Globus pallidus (tissue), 1 donor: ENCODE measurements at regions not wholly inside any gene's neighbourhood (a gene's known extent, or its start where the extent isn't known, plus 50 kb on each side); places are given as distances from the start of the nearest gene placed in this dataset.
A peak's percentile ranks its signal among the peaks of the same experiment; 100 is the strongest.
"Not testable (repeated sequence)": the region's sequence is repeated elsewhere in the genome, so short reads cannot be mapped to it uniquely, and the experiment has no call there.

Experiments used
- DNase-seq: peaks from one replicate; pipeline ENCODE4 v3.0.0-alpha.2; 2015; ENCODE audit warnings: low spot score

DNA sequence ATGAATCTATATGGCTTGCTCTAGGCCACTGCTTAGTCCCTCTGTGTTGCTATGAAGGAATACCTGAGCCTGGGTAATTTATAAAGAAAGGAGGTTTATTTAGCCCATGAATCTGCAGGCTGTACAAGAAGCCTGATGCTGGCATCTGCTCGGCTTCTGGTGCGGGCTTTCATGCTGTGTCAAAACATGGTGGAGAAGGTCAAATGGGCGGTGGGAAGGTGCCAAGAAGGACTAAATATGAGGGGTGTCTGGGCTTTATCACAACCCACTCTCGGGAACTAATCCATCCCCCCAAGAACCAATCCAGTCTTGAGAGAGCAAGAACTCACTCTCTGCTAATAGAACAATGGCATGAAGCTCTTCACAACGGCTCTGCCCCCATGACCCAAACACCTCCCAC lies 481.6 kb downstream of the EIPR1 start:
- no peak for DNase-seq

DNA sequence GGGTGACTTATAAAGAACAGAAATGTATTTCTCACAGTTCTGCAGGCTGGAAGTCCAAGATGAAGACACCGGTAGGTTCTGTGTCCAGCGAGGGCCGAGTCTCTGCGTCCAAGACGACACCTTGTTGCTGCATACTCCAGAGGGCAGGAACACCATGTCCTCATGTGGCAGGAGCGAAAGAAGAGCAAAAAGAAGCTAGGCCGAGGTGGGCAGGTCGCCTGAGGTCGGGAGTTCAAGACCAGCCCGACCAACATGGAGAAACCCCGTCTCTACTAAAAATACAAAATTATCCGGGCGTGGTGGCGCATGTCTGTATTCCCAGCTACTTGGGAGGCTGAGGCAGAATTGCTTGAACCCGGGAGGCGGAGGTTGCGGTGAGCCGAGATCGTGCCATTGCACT lies 483.6 kb downstream of the EIPR1 start:
- not testable (repeated sequence) for DNase-seq

DNA sequence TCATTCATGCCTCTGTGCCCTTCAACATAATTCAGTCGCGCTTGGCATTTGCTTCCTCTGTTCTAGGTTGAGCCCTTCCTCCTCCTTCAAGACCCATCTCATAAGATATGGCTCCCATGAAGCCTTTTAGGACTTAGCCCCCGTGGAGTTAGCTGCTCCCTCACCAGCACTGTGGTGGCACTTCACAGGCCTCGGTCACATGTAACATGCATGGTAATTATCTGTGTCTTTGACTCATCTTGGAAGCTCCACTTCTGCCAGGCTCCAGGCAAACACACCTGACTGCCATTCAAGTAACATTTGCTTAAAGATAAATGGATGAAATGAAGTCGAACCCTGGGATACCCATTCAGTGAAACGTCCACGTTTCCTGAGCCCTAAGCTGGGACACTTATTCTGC lies 484.7 kb downstream of the EIPR1 start:
- DNase-seq, result no peak

DNA sequence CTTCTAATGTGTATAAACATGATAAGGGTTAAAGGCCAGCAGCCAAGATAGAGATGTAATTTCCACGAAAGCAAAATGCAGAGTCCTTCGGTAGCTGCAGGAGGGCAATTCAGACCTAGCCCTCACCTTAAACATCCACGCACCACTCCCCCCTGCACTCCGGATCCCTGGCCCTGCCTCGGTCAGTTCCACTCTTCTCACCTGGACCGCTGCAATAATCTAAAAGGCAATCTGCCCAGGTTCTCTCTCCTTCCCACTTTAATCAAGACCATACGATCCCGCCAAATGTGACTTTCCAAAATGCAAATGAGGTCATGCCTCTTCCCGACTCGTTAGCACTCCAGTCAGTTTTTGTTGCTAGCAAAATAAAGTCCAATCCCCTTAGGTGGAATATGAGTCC lies 485.2 kb downstream of the EIPR1 start:
- no peak for DNase-seq

DNA sequence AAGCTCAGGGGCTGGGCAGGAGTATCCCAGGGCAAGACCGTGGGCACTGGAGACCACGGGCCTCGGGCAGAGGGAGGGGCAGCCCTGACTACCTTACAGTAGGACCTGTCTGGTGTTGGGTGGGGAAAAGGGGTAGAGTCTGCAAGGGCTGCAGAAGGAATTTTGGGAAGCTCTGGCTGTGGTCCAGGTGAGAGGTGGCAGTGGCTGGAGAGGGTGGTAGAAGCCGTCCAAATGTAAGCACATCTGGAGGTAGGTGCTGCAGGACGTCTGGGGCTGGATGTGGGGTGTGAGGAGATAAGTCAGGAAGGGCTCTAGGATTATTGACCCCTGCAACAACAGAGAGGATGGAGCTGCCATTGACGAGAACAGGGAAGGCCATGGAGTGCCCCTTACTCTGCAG lies 486.7 kb downstream of the EIPR1 start:
- DNase-seq, result no peak

DNA sequence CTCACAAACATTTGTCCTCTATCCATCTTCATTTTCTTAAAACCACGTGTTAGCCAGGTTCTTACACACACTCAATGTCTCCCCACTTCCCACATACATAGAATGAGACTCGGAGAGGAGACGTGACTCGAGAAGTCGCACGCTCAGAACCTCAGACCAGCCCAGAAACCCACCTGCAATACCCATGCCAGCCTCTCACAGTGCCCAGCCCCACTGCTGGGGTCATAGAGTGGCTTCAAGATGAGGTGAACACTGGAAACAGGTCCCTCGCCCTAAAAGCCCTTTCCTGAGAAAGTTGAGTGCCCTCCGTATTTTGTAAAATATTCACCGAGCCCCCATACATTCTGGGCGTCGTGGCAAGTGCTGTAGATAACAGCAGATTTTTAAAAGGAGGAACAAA lies 487.4 kb downstream of the EIPR1 start:
- no peak for DNase-seq

DNA sequence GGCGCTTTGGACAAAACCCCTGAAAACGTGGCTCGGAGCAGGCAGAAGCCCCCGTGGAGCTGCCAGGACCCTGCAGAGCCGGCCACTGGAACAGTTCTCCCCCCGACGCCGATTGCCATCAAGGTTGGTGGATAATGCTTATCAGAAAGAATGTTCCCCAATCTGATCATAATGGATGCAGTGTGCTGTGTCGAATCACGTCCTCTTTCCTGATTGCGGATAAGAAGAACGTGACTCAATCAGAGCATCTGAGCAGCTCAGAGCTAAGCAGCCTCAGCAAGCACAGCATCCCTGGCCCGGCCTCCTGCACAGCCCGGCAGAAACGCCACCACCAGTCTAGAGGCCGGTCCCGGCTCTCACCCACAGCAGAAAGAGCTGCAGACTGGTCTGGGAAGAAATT lies 488.0 kb downstream of the EIPR1 start:
- no peak for DNase-seq

DNA sequence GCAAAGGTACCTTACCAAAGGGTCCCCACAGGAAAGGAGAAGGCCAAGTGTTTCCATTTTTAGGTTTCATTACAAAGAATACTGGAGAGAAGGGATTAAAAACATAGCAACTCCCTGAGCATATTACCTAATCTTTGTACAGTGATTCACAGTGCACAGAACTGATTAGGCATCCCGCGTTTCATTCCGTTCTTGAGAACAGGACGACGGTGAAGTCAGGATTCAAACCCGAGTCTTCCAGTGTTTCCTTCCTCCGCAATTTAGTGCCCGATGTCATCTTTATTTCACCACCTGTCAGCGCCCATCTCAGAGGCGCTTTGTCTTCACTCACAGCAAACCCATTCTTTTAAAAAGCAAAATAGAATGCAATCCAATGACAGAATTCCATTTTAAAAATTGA lies 488.5 kb downstream of the EIPR1 start:
- no peak for DNase-seq

DNA sequence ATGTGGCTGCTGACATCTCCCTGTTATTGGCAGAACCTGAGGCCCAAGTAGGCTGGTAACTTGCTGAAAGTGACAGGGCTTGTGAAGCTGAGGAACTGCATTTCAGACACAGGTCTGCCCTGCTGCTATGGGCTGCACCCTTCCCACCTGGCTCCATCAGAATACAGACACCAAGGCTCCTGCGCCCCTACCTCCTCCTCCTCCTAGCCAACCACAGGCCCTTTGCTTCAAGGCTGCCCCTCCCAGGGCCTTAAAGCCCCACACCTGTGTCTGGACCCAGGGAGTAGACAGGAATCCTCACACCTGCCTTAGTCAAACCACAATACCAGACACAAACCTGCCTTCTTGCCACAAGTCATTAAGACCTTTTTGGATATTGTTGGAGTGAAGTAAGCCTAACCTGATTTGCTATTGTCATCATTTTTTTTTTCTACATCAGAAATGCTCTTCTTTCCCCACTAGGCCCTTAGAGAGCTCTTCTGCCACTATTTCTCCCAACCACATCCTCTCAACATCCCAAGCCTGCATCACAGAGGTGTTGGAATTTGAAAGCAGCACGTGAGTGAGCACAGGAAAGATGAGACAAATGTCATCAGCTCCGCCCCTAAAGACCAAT lies 489.7 kb downstream of the EIPR1 start:
- DNase-seq, result no peak

DNA sequence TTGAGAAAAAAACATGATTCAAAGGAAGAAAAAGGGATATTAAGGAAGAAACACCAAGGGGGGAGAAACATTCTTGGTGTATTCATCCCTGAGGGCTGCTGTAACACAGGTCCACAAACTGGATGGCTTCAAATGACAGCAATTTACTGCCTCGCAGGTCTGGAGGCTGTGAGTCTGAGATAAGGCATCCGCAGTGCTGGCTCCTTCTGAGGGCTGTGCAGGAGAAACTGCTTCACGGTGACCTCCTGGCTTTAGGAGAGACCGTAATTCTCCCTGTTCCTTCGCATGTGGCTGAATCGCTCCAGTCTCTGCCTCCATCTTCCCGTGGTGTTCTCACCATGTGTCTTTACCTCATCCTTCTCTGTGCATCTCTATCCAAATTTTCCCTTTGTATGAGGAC lies 490.7 kb downstream of the EIPR1 start:
- DNase-seq, result no peak

DNA sequence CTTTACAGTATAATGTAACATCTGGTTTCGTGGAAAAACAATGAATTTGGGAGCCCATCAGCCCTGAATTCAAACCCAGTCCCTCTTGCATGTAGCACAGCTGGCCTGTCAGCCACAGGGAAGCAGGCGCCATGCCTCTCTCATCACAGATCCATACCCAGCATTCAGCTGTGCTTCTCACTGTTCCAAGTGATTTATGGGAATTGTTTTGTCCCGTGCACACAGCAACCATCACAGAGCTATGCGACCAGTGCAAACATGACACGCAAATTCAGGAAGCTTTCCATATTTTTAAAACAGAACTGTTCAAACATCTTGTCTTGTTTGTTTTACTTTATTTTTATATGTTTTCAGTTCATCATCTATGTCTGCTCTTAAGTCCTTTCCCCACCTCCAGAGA lies 496.1 kb downstream of the EIPR1 start:
- DNase-seq, result no peak

DNA sequence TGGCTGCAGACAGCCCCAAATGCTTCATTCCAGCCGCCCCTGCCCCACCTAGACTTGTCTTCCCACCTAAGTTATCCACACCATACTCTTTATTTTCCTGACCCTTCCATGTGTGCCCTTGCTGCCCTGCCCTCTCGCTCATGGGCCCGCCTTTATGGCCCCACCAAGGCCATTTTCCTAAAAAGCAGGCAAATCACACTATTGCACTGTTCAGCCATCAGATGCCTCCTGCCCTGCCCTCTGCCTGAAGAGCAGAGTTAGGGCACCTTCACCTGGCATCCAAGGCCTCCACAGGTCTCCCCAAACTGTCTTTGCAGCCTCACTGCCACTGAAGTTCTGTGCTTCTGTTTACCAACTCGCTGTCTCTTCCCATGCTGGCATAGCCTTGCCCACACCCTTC lies 496.7 kb downstream of the EIPR1 start:
- no peak for DNase-seq

DNA sequence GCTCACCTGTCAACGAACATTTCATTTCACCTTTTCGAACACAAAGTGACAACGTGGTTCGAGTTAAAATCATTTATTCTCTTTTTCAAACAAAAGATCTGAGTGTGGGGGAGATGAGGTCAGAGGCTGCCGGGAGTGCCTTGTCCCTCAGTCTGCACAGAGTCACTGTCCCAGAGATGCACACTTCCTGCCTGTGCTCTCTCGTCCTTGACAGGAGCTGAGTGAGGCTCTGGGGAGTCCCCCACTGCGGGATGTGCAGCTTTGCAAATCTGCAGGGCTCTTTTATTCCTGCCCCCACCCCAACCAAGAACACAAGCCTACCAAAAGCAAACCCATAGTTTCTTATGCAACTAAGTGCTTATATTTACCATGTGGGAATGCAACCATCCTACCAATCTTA lies 497.8 kb downstream of the EIPR1 start:
- no peak for DNase-seq

DNA sequence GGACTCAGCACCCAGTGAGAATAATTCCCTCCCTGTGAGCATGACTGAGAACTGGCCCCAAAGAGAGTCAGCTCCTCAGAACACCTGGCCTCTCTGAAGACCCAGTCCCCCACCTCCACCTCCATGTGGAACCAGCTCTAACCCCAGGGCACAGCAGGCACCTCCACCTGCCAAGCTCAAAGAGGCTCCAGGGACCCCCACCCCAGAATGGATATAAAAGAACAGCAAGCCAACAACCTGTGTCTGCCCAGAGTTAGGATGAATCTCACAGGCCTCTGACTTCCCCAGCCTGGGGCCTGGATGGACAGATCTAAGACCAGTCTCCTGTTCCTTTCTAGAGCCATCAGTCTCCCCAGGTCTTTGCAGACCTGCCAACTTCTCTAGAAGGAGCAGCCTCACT lies 498.5 kb downstream of the EIPR1 start:
- no peak for DNase-seq

DNA sequence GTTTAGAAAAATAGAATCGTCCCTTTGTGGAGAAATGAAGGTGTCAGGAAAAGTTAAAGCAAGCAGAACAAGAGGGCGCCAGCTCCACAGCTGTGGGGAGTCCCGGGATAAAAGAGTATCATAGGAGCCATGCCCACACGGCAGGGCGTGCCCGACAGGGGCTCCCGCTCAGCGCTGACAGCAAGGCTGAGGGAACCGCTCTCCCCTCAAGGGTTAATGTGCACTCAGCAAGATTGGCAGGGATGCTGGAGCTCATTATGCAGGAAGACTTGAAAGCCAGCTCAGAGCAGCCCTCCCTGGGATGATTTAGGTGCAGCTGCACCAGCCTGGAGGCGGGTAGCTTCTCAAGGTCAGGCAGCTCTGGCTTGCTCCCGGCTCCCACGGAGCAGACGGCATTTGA lies 500.2 kb downstream of the EIPR1 start:
- DNase-seq, result peak; percentile 23

DNA sequence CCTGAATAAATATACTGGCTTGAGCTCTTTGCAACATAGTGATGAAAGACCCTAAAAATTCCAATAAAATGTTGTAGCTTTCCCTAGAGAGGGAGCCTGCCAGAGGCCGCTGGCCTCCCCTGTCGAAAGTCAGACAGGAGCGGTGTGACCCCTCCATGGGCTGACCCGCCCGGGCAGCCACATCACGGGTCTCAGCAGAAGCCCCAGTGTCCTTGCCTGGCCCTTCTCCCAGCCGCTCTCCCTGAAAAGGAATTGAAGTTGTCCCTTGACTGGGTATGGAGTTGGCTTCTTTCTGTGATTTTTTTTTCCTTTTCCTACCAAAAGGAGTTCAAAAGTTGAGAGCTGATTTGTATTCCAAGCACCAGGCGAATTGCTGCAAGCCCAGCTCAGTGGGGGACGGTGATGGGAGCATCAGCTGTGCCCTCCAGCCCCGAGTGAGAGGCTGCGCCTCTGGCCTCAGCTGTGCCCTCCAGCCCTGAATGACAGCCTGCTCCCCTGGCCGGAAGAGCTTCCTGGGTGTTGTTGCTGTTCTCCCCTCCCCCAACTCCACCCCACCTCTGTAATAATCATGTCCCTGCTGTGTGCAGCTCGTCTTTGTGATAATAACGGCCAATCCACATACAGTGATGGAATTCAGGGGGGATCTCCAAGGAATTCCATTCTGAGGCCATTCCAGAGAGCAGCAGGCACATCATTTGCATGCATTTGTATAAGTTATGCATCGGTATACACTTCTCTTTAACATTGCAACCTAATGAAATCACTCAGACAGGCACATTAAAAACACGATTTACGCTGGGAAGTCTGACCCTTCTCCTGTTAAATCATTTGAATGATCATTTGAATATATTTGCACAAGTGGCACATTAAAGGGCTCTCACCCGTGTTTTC lies 501.0 kb downstream of the EIPR1 start:
- peak; percentile 53 for DNase-seq

DNA sequence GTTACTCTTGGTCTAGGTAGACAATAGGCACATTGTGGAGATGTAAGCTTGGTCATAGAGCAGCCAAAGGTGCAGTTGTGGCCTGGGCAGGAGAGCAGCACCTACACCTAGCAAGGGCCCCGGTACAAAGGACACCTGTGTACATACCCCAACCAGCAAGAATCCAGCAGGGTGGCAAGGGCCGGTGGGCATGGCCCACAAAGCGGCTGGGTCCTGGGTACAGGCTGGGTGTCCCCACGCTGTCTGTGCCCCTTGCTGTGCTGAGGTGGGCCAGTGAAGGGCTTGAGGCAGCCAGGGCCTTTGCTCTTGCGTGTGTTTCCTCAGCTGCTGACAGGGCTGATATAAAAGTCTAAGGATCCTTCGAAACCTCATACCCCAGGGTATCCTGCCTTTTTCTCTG lies 501.8 kb downstream of the EIPR1 start:
- DNase-seq, result no peak

DNA sequence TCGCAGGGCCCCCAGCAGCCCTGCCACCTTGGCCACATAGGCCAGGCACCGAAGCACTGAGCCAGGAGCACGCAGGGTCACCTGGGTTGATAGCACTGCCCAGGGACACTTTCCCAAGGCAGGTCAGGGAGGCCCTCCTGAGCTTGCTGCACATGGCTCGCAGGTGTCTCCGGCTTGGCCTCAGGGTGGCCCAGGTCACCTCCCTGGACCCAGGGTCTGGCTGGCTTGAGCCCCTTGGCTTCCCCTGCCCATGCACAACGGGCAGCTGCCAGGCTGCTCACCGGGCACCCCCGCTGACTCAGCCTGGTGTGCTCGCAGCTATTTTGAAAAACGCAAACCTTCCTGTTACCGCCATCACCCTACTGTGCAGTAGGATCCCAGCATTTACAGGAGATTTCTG lies 502.3 kb downstream of the EIPR1 start:
- no peak for DNase-seq

DNA sequence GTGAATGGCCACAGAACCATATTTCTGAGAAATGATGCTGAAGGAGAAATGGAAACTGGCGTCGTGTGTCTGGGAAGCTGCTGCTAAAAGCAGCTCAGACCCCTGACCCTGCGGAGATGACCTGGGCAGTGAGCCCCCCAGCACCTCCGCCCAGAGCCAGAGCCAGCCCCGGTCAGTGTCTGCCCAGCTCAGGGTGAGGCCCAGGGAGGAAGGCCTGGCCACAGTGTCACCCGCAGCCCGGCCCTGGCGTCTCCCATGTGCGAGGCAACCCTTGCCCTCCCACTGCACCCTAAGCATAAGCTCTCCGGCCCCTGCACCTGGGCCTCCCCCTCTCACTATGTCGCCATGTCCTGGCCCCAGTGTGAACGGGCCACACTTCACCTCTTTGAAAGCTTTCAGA lies 502.8 kb downstream of the EIPR1 start:
- DNase-seq, result no peak

DNA sequence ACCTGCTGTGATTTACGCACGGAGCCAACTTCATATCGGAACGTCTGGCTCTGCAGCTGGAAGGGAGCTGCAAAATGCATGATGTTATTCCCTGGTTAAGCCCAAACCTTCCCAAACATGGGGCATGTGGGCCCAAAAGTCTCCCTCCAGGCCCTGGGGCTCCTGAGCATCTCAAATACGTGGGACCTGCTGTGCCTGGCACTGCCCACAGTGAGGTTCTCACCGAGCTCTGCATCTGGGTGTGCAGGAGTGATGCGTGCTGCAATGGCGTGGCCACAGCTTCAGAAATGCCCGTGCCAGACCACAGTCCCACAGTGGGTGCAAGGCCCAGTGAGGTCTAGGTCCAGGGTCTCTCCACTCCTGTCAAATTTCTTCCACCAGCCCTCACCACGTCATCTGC lies 503.3 kb downstream of the EIPR1 start:
- DNase-seq, result no peak

DNA sequence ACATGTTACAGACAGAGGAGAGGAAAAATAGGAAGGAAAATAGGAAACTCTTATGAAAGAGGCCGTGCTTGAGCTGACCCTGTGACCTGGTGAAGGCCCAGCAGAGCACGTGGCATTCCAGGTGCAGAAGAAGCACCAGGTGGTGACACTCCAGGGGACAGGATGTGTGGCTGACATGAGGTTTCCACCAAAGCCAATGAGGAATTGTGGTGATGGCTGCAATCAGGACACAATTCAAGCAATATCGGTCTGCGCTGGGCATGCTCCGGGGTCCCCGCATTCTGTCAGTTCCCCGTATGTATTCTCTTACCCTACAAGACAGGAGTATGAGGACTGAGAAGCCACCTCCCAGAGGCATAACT lies 504.2 kb downstream of the EIPR1 start:
- no peak for DNase-seq

DNA sequence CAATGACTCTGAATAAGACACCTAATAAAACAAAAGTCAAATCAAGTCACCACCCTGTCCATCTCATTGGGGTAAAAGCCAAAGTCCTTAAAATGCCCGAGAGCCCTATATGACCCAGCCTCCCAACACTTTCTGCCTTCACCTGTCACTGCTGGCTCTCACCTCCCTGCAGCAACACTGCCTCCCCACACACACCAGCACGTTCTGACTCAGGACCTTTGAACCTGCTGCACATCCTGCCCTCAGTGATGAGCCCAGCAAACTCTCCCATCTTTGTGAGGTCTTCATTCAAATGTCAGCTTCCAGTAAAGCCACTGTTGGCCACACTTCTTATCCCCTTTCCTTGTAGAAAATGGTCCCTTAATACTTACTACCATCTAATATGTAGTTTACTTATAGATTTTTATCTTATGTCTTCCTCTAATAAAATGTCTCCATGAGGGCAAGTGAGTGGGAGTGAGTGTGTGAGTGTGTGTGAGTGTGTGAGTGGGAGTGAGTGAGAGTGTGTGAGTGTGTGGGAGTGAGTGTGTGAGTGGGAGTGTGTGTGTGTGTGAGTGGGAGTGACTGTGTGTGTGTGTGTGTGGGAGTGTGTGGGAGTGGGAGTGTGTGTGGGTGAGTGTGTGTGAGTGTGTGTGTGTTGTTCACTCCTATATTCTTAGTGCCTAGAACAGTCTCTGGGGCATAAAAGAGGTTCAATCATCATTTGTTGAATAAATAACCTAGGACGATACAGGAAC lies 504.7 kb downstream of the EIPR1 start:
- no peak for DNase-seq

DNA sequence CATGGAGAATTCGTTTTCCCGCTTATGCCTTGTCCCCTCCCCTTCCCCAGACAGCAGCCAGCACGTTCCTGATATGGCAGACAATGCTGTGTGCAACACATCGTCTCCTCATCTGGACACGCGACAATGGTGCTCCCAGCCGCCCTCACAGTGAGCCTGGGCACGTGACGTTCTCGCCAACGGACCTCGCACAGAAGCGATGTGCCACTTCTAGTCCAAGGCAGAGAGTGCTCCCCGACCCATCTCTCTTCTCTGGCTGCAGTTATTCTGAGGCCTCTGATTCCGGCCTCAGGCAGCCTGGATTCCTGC lies 505.4 kb downstream of the EIPR1 start:
- no peak for DNase-seq
